CD4-positive, CD25-positive, alpha-beta regulatory T cell (primary cell): ENCODE measurements at regions not wholly inside any gene's neighbourhood (a gene's known extent, or its start where the extent isn't known, plus 50 kb on each side); places are given as distances from the start of the nearest gene placed in this dataset.

ENCODE experiments used
- ATAC-seq, 2 donors: fragments of 150-1000 bp; cut with Tn5 transposase; one replicate each; pipeline ENCODE4 v1.10.0; 2021; ENCODE audit warnings: low read depth in 2 of 2, moderate number of reproducible peaks in 2 of 2, moderate library complexity in 1 of 2
- DNase-seq, 3 donors: peaks; one replicate each; pipeline versions ENCODE4 v3.0.0 to v3.0.0-alpha.2; 2012 to 2022; ENCODE audit warnings: mixed read lengths in 1 of 3
- H3K27ac ChIP-seq: one replicate; pipeline ENCODE4 v1.7.0; 2013; ENCODE audit warnings: mild to moderate bottlenecking, low read length; ENCODE audit not compliant: insufficient read depth, poor library complexity, severe bottlenecking
- H3K27me3 ChIP-seq: one replicate; pipeline ENCODE4 v1.7.0; 2013; ENCODE audit warnings: low read length; ENCODE audit not compliant: control insufficient read depth, insufficient read depth
- H3K36me3 ChIP-seq: one replicate; pipeline ENCODE4 v1.7.0; 2013; ENCODE audit warnings: mild to moderate bottlenecking, low read length, moderate library complexity; ENCODE audit not compliant: control insufficient read depth, insufficient read depth
- H3K4me1 ChIP-seq: 2 replicates; pipeline ENCODE4 v1.7.0; 2013; ENCODE audit warnings: mild to moderate bottlenecking, low read length; ENCODE audit not compliant: insufficient read depth, control insufficient read depth, poor library complexity, severe bottlenecking
- H3K4me3 ChIP-seq: one replicate; pipeline ENCODE4 v1.7.0; 2013; ENCODE audit warnings: low read depth, mild to moderate bottlenecking, low read length, moderate library complexity
- H3K9me3 ChIP-seq, 2 experiments: 1 replicate in 1 of 2; 2 replicates in 1 of 2; pipeline ENCODE4 v1.7.0; 2013; ENCODE audit warnings: low read length in 2 of 2, mild to moderate bottlenecking in 1 of 2, moderate library complexity in 1 of 2; ENCODE audit not compliant: control insufficient read depth in 2 of 2
- H3K27ac Mint-ChIP-seq, 3 donors: one replicate each; pipeline ENCODE4 v1.8.0; 2020 to 2022; ENCODE audit warnings: mild to moderate bottlenecking in 3 of 3, mixed read lengths in 3 of 3, moderate library complexity in 2 of 3
- H3K27me3 Mint-ChIP-seq: one replicate; pipeline ENCODE4 v1.8.0; 2022; ENCODE audit warnings: mild to moderate bottlenecking, mixed read lengths
- H3K36me3 Mint-ChIP-seq: one replicate; pipeline ENCODE4 v1.8.0; 2020; ENCODE audit warnings: mixed read lengths
- H3K4me1 Mint-ChIP-seq, 4 donors: one replicate each; pipeline ENCODE4 v1.8.0; 2020 to 2022; ENCODE audit warnings: mixed read lengths in 4 of 4, mild to moderate bottlenecking in 1 of 4
- H3K4me3 Mint-ChIP-seq, 4 donors: one replicate each; pipeline ENCODE4 v1.8.0; 2020 to 2022; ENCODE audit warnings: mild to moderate bottlenecking in 4 of 4, mixed read lengths in 4 of 4, moderate library complexity in 3 of 4
- H3K9me3 Mint-ChIP-seq, 7 donors: one replicate each; pipeline ENCODE4 v1.8.0; 2020 to 2022; ENCODE audit warnings: mixed read lengths in 7 of 7, mild to moderate bottlenecking in 3 of 7, moderate library complexity in 2 of 7

DNA sequence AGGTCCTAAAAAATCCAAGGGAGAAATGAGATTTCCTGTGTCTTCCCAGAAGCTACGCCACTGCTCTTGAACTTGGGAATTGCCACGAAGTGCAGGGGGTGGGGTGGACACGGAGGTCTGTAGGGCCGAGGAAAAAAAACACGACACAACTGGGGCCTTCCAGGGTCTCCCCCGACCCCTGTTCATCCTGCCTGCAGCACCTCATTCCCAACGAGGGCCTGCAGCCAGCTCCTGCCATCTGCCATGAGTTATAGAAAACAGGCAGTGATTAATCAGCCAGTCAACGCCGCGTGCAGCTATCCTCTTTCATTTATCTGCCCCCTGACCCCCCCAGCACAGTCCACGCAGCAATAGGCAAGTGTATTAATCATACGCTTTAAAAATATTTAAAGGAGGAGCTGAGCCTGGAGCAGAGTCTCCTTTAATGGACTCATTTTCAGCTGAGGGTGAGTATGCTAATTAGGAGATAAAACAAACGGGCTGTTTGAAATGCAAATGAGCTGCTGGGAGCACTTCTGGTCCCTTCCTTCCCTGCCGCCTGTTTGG is 209.9 kb downstream of the TFCP2L1 start:
- H3K9me3 ChIP-seq = no peaks in the 10 kb centered on the region
- Mint-ChIP-seq H3K27ac (no peak overlapping the region), H3K4me1 (peaks cover 0 to 2% (median 0%) of the 10 kb centered on the region in 4 donors), H3K27me3 (peaks cover 12% of the 10 kb centered on the region), H3K4me3 (no peak overlapping the region), H3K36me3 (no peaks in the 10 kb centered on the region), H3K9me3 (no peaks in the 10 kb centered on the region)
- no peaks in the 10 kb centered on the region for H3K4me1 ChIP-seq
- H3K36me3 ChIP-seq = no peaks in the 10 kb centered on the region
- H3K4me3 ChIP-seq = no peak overlapping the region
- no peaks in the 10 kb centered on the region for H3K27me3 ChIP-seq
- ATAC-seq (no peak), DNase-seq (peak in 1 of 3 donors; percentile 42)
- no peak overlapping the region for H3K27ac ChIP-seq

DNA sequence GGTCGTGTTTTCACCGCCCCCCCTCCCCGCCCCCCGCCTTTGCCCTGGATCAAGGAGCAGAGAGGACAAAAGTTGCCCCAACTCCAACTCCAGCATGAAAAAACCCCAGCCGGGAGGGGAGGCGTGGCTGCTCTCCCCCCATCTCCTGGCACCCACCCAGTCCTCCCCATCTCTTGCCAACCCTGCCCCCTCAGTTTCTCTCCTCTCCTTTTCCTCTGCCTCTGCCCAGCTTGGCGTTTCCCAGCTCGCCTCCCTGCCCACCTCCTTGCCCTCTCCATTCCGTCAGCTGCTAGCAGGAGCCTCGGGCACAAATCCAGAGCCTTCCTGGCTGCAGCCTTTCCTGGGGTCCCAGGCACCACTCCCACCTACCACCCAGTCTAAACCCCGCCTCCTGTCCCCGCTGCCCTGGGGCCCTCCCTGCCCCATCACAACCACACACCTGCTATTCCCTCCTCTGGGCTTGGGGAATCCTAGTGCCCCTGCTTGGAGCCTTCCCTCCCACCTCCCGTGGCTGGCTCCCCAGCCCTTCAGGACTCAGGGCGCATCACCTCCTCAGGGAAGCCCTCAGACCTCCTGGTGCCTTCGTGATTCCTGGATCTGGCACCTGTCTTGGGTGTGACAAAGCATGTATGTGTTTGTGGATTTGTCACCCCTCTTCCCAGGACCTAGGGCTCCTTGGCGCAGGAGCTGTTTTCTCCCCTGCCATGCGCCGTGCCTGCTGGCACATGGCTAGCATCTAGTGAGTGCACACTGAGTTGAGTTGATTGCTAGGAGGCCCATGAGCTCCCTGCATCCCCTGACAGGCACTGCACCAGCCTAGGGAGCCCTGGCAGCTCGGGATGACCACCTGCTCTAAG is 209.1 kb downstream of the TFCP2L1 start:
- DNase-seq = no peak
- Mint-ChIP-seq H3K9me3 (peaks cover 0 to 3% (median 0%) of the 10 kb centered on the region in 7 donors), H3K27me3 (peaks cover 8% of the 10 kb centered on the region), H3K36me3 (no peaks in the 10 kb centered on the region), H3K4me1 (peaks cover 0 to 2% (median 0%) of the 10 kb centered on the region in 4 donors), H3K27ac (peak overlapping the region in 1 of 3 donors; percentile 30), H3K4me3 (no peak overlapping the region)
- Histone ChIP-seq H3K36me3 (no peaks in the 10 kb centered on the region), H3K27me3 (no peaks in the 10 kb centered on the region), H3K4me1 (no peaks in the 10 kb centered on the region), H3K4me3 (no peak overlapping the region), H3K27ac (no peak overlapping the region), H3K9me3 (no peaks in the 10 kb centered on the region)
- no peak for ATAC-seq

GRCh38 chr2:121076498-121076820 is 208.5 kb downstream of the TFCP2L1 start:
- Histone ChIP-seq H3K4me1 (no peaks in the 10 kb centered on the region), H3K9me3 (no peaks in the 10 kb centered on the region), H3K27me3 (no peaks in the 10 kb centered on the region), H3K36me3 (no peaks in the 10 kb centered on the region), H3K4me3 (no peak overlapping the region), H3K27ac (no peak overlapping the region)
- Mint-ChIP-seq H3K4me3 (no peak overlapping the region), H3K36me3 (no peaks in the 10 kb centered on the region), H3K27ac (peak overlapping the region in 1 of 3 donors; percentile 30), H3K27me3 (peaks cover 8% of the 10 kb centered on the region), H3K9me3 (peaks cover 0 to 3% (median 0%) of the 10 kb centered on the region in 7 donors), H3K4me1 (peaks cover 0 to 2% (median 0%) of the 10 kb centered on the region in 4 donors)
- DNase-seq = no peak
- no peak for ATAC-seq

DNA sequence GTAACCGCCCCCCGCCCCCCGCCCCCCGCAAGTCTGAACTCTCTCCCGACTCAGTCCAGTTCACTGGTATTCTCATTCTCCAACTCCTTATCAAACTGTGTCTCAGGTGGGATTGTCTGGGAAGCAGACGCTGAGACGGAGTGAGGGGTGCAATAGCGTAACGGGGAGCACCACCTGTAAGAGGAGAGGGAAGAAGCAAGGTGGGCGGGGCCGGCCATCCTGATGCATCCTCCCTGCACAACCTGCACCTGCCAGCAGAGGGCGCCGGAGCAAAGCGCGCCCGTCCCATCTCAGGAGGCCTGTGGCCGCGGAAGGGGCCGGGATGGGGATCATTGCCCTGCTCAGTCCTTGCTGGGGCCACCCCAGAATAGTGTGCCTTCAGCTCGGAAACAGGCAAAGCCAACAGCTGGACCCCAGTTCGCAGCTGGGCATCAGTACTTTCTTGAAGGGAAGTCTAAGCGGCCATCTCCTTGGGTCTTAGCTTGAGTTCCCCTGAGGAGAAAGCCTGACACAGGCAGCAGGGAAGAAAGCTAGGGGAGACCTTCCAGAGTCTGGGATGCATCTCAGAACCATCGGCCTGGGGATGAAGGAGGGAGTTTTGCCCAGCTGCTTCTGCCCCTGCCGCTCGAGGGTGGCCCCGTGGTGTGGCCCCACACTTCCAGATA is 208.0 kb downstream of the TFCP2L1 start:
- H3K27ac ChIP-seq = no peak overlapping the region
- Mint-ChIP-seq H3K4me1 (peaks cover 0 to 2% (median 0%) of the 10 kb centered on the region in 4 donors), H3K36me3 (no peaks in the 10 kb centered on the region), H3K27ac (no peak overlapping the region), H3K9me3 (peaks cover 0 to 3% (median 0%) of the 10 kb centered on the region in 7 donors), H3K4me3 (no peak overlapping the region), H3K27me3 (peaks cover 8% of the 10 kb centered on the region)
- DNase-seq = peak; percentile 9 to 49 (median 34)
- H3K4me1 ChIP-seq = no peaks in the 10 kb centered on the region
- no peaks in the 10 kb centered on the region for H3K27me3 ChIP-seq
- no peaks in the 10 kb centered on the region for H3K36me3 ChIP-seq
- peak in 1 of 2 donors; percentile 47 for ATAC-seq
- H3K9me3 ChIP-seq = no peaks in the 10 kb centered on the region
- H3K4me3 ChIP-seq = no peak overlapping the region

- Mint-ChIP-seq H3K36me3 (no peaks in the 10 kb centered on the region), H3K27me3 (peaks cover 8% of the 10 kb centered on the region), H3K9me3 (peaks cover 0 to 3% (median 0%) of the 10 kb centered on the region in 7 donors), H3K4me3 (no peak overlapping the region), H3K27ac (no peak overlapping the region), H3K4me1 (peaks cover 0 to 2% (median 0%) of the 10 kb centered on the region in 4 donors)
- H3K4me1 ChIP-seq = no peaks in the 10 kb centered on the region
- no peaks in the 10 kb centered on the region for H3K27me3 ChIP-seq
- no peaks in the 10 kb centered on the region for H3K9me3 ChIP-seq
- no peak overlapping the region for H3K27ac ChIP-seq
- no peak for DNase-seq
- ATAC-seq = no peak
- H3K4me3 ChIP-seq = no peak overlapping the region
- no peaks in the 10 kb centered on the region for H3K36me3 ChIP-seq
These were observed 206.1 kb downstream of the TFCP2L1 start for GRCh38 chr2:121078899-121079298.

GRCh38 chr2:121080013-121080772 is 204.8 kb downstream of the TFCP2L1 start:
- H3K27me3 ChIP-seq = no peaks in the 10 kb centered on the region
- H3K27ac Mint-ChIP-seq = no peak overlapping the region
- H3K36me3 Mint-ChIP-seq = no peaks in the 10 kb centered on the region
- no peaks in the 10 kb centered on the region for H3K36me3 ChIP-seq
- no peaks in the 10 kb centered on the region for H3K4me1 ChIP-seq
- H3K27ac ChIP-seq = no peak overlapping the region
- H3K4me1 Mint-ChIP-seq = peaks cover 0 to 2% (median 0%) of the 10 kb centered on the region in 4 donors
- no peaks in the 10 kb centered on the region for H3K9me3 ChIP-seq
- no peak for ATAC-seq
- H3K27me3 Mint-ChIP-seq = peaks cover 12% of the 10 kb centered on the region
- DNase-seq = peak; percentile 6 to 28 (median 12)
- peaks cover 0 to 3% (median 0%) of the 10 kb centered on the region in 7 donors for H3K9me3 Mint-ChIP-seq
- H3K4me3 ChIP-seq = no peak overlapping the region
- H3K4me3 Mint-ChIP-seq = no peak overlapping the region

- Mint-ChIP-seq H3K4me1 (peaks cover 0 to 2% (median 0%) of the 10 kb centered on the region in 4 donors), H3K9me3 (peaks cover 0 to 3% (median 0%) of the 10 kb centered on the region in 7 donors), H3K4me3 (no peak overlapping the region), H3K36me3 (no peaks in the 10 kb centered on the region), H3K27me3 (peaks cover 8% of the 10 kb centered on the region), H3K27ac (no peak overlapping the region)
- Histone ChIP-seq H3K4me1 (no peaks in the 10 kb centered on the region), H3K9me3 (no peaks in the 10 kb centered on the region), H3K27ac (no peak overlapping the region), H3K36me3 (no peaks in the 10 kb centered on the region), H3K27me3 (no peaks in the 10 kb centered on the region), H3K4me3 (no peak overlapping the region)
- DNase-seq = no peak
- no peak for ATAC-seq
These were observed 203.3 kb downstream of the TFCP2L1 start for GRCh38 chr2:121081701-121082100.
